GM19043 (cell line): ENCODE measurements at regions not wholly inside any gene's neighbourhood (a gene's known extent, or its start where the extent isn't known, plus 50 kb on each side); places are given as distances from the start of the nearest gene placed in this dataset.
A peak's percentile ranks its signal among the peaks of the same experiment; 100 is the strongest.

Experiments
- ATAC-seq: cut with Tn5 transposase; IDR thresholded peaks from one replicate; pipeline ENCODE4 v1.9.1; 2021; ENCODE audit warnings: low read depth; ENCODE audit not compliant: unreplicated experiment

DNA sequence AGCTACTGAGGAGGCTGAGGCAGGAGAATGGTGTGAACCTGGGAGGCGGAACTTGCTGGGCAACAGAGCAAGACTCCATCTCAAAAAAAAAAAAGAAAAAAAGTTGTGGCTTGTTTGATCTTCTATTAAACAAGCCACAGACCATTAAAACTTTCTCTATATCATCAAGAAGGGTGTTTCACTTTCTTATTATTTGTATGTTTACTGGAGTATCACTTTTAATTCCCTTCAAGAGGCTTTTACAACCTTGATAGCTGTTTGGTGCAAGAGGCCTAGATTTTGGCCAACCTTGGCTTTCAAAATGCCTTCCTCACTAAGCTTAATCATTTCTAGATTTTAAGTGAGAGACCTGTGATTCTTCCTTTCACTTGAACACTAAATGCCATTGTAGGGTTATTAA is 339.1 kb downstream of the TSN start:
- no peak for ATAC-seq

DNA sequence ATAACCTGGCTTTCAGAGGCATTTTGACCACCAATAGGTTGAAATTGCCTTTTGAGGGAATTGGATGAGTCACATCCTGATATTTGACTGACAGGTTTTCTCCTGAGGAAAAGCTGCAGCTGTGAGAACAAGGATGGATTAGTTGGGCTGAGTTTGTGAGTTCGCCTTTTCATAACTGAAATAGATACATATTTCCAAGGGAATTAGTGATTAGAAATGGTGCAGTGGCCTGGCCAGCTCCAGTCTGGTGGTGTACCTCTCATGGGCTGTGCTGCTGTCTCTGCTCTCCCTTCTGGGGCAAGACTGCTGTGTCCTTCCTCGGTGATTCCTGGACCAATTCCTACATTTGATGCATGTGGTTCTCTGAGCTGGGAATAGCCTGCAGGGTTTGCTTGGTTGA is 341.3 kb downstream of the TSN start:
- ATAC-seq, result no peak

GRCh38 chr2:122098306-122098705 is 342.9 kb downstream of the TSN start:
- no peak for ATAC-seq

DNA sequence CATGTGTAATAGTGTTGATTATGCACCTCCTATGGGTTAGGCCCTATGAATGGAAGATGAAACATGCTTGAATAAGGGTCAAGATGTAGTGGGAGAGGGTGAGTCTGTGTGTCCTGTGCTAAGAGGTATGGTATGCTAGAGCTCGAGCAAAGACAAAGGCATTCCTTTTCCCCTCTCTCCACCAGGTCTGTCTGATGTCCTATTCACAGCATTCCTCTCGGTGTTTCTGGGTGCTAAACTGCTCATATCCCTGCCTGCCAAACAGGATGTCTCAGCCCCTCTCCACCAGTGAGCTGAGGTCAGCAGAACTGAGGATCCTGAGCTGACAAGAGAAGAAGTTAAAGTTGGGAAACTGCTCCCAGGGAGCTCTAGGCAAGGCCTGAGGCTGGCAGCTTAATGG is 344.9 kb downstream of the TSN start:
- ATAC-seq, result no peak

- ATAC-seq, result no peak
Observed at GRCh38 chr2:122100756-122101155, 345.3 kb downstream of the TSN start.

DNA sequence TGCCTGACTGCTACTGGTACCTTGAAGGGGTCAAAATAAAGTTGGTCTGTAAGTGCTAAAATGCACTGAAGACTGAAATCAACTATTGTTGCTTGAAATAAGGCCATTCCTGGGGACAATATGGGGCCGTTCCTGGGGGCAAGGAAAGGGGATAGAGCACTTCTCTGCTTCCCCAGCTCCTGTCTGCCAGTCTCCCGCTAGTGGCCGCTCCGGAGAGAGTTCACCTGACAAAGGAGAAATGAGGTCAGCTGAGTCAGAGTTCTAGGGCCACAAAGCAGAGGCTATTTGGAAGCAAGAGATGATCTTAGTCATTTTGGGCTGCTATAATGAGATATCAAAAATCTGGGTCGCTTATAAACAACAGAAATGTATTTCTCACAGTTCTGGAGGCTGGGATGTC is 345.9 kb downstream of the TSN start:
- no peak for ATAC-seq

- no peak for ATAC-seq
Observed at GRCh38 chr2:122105171-122105876, 349.9 kb downstream of the TSN start.

- ATAC-seq, result no peak
Observed at GRCh38 chr2:122105877-122106206, 350.4 kb downstream of the TSN start.

GRCh38 chr2:122108186-122108585 is 352.7 kb downstream of the TSN start:
- no peak for ATAC-seq

DNA sequence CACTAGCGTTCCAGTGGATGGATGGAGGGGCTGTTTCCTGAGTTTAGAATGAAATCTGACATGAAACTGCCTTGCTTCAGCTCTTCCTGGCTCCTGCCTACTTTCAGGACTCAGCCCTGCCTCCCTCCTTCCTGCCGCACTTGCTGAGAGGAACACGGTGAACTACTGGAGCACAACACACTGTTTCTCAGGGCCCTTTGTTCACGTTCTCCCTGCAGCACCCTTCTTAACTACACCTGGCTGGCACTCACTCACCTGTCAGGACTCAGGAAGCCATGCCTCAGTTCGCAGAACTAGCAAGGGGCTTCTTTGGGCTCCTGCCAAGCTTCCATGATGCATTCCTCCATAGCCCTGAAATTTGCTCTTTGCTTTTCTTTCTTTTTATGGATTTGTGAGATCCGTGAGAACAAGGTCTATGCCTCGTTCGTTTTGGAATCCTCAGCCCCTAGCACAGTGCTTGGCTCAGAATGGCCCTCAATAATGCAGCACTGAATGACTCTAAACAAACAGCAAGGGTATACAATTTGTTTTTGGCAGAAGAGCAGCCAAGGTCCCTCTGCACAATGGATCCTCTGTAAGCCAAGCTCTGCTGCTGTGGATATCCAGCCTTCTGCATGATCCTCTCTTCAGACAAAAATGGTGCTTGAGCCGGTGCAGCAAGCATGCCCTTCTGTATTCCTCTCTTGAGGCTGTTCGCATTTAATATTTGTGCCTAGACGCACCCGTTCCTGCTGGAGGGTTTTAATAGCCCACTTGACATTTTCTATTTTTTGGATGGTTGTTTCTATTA is 357.0 kb downstream of the TSN start:
- ATAC-seq, result no peak

DNA sequence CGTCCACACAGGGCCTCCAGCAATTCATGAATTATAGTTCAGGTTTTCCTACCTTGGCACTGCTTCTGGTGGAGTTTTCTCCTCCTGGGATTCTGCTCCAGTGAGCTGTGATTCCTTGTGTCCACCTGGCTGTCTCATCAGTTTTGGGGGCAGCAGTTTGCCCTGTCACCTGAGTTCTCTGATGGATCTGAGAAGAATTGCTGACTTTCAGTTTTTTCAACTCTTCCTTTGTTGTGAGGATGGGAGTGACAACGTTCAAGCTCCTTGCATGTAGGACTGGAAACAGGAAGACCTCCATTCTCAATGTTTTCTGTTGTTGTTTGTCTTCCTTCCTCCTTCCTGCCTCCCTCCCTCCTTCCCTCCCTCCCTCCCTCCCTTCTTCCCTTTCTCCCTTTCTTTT is 359.0 kb downstream of the TSN start:
- ATAC-seq, result no peak

- no peak for ATAC-seq
Observed at GRCh38 chr2:122117371-122117770, 361.9 kb downstream of the TSN start.

DNA sequence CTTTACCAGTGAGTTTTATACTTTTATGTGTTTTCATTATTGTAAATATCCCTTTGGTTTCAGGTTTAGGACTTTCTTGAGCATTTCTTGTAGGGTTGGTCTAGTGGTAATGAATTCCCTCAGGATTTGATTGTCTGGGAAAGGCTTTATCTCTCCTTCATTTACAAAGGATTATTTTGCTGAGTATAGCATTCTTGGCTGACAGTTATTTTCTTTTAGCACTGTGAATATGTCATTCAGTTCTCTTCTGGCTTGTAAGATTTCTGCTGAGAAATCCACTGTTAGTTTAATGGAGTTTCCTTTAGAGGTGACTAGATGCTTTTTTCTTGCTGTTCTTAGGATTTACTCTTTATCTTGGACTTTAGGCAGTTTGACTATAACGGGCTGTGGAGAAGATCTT is 373.9 kb downstream of the TSN start:
- no peak for ATAC-seq

- no peak for ATAC-seq
Observed at GRCh38 chr2:122132147-122132691, 376.8 kb downstream of the TSN start.

DNA sequence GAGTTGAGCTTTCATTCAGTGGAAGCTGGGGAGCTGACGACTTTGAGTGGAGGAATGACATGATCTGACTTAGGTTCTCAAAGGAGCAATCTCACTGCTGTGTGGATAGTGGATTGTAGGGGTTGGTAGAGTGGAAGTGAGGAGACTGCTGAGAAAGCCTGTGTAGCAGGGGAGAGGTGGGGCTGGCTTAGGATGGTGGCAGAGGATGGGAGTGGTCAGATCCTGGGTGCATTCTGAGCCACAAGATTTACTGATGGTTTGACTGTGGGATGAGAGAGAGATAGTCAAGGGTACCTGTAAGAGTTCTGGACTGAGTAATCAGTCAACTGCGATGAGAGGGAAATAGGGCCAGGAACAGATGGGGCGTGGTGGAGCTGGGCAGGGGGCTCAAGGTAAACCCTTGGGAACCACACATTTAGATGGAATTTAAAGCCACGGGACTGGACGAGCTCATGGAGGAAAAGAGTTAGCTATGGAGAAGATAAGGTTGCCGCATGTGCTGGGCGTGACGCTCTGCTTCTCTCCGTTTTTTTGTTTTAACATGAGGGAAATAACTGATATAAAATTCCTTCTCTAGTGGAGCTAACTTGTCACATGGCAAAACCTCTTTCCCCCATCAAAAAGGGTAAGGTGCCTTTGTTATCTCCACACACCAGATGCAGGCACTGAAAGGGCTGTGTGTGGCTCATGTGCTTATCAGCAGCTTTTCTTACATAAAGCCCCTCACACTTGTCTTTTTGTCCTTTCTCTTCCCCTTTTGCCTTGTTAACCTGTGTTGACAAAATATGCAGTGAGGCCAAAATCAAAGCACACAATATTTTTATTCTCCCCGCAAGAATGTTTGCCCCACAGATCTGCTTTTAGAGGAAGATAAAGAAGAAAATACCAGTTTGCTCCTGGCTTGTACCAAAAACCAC is 379.8 kb downstream of the TSN start:
- ATAC-seq, result no peak

GRCh38 chr2:122136056-122136455 is 380.6 kb downstream of the TSN start:
- peak; percentile 59 for ATAC-seq

DNA sequence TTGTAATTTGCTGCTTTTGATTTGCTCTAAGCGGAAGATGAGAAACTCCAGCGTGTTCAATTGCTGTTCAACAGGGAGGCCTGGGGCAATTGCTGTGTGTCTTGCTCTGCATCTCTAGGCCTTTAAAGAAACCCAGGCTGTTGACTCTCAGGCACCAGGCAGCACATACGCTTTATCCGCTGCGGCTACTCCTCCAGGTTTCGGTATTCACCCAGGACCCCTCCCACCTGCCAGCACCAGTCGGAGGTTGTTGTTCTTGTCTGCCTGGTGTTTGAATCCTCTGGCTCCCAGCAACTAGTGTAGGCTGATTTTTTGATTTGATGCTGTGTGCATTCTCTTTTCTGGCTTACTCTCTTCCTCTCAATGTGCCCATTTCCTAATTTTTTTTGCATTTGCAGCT is 383.1 kb downstream of the TSN start:
- ATAC-seq, result no peak

- ATAC-seq, result no peak
Observed at GRCh38 chr2:122139739-122140420, 384.4 kb downstream of the TSN start.

DNA sequence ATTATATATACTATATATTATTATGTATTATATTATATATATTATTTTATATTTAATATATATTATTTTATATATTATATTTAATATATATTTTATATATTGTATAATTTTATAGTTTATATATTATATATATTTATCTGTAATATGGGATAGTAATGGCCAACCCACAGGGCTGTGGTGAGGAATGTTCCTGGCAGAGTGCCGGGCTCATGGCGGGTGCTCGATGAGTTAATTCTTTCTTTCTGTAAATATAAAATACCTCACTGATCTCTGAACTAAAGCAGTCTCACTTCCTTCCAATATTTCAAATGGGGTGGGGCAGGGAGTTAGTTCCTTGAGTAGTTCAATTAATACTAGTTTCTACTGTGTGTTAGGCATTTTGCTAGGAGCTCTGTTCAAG is 389.4 kb downstream of the TSN start:
- ATAC-seq, result no peak

GRCh38 chr2:122145856-122146255 is 390.4 kb downstream of the TSN start:
- ATAC-seq, result no peak
